KMS-11 (cell line): ENCODE measurements at regions not wholly inside any gene's neighbourhood (a gene's known extent, or its start where the extent isn't known, plus 50 kb on each side); places are given as distances from the start of the nearest gene placed in this dataset.

Experiments used
- H2AFZ ChIP-seq: fragments of 200-600 bp; sonication (generic); 2 replicates; pipeline ENCODE4 v1.6.1; 2016; ENCODE audit warnings: antibody characterized with exemption, mixed run types, low read depth
- H3K27ac ChIP-seq: fragments of 200-600 bp; sonication (generic); 2 replicates; pipeline ENCODE4 v1.6.1; 2016; ENCODE audit warnings: mild to moderate bottlenecking, mixed run types
- H3K27me3 ChIP-seq: fragments of 200-600 bp; sonication (generic); 2 replicates; pipeline ENCODE4 v1.6.1; 2017; ENCODE audit warnings: mild to moderate bottlenecking, low read depth, mixed run types, moderate library complexity; ENCODE audit not compliant: insufficient read depth
- H3K36me3 ChIP-seq: fragments of 200-600 bp; sonication (generic); 2 replicates; pipeline ENCODE4 v1.6.1; 2017; ENCODE audit warnings: mild to moderate bottlenecking, mixed run types; ENCODE audit not compliant: insufficient read depth
- H3K4me1 ChIP-seq: fragments of 200-600 bp; sonication (generic); 2 replicates; pipeline ENCODE4 v1.6.1; 2016; ENCODE audit warnings: mild to moderate bottlenecking, low read depth, mixed run types; ENCODE audit not compliant: poor library complexity, severe bottlenecking
- H3K4me2 ChIP-seq: fragments of 200-600 bp; sonication (generic); 2 replicates; pipeline ENCODE4 v1.7.0; 2016; ENCODE audit warnings: mild to moderate bottlenecking, mixed run types
- H3K4me3 ChIP-seq: fragments of 200-600 bp; sonication (generic); IDR thresholded peaks from 2 replicates; pipeline ENCODE4 v1.6.1; 2017; ENCODE audit warnings: low read depth, low read length, mixed read lengths; ENCODE audit not compliant: insufficient read depth
- H3K79me2 ChIP-seq: fragments of 200-600 bp; sonication (generic); 2 replicates; pipeline ENCODE4 v1.6.1; 2016; ENCODE audit warnings: low read depth, mixed run types; ENCODE audit not compliant: insufficient read depth
- H3K9ac ChIP-seq: fragments of 200-600 bp; sonication (generic); 2 replicates; pipeline ENCODE4 v1.6.1; 2016; ENCODE audit warnings: mild to moderate bottlenecking, mixed run types
- H4K20me1 ChIP-seq: fragments of 200-600 bp; sonication (generic); 2 replicates; pipeline ENCODE4 v1.6.1; 2016; ENCODE audit warnings: mild to moderate bottlenecking, mixed run types; ENCODE audit not compliant: insufficient read depth
- CTCF ChIP-seq: fragments of 200-600 bp; sonication (generic); conservative IDR thresholded peaks from 2 replicates; pipeline ENCODE4 v1.6.1; 2017; ENCODE audit warnings: low read depth, mild to moderate bottlenecking, antibody characterized with exemption, low read length, moderate library complexity, mixed read lengths

- TF ChIP-seq CTCF = no peak
- Histone ChIP-seq H3K36me3 (no peaks in the 10 kb centered on the region), H3K9ac (no peak overlapping the region), H3K4me3 (no peak overlapping the region), H3K4me1 (no peaks in the 10 kb centered on the region), H3K4me2 (no peak overlapping the region), H2AFZ (no peak overlapping the region), H3K27me3 (no peaks in the 10 kb centered on the region), H4K20me1 (no peaks in the 10 kb centered on the region), H3K27ac (no peak overlapping the region), H3K79me2 (no peaks in the 10 kb centered on the region)
Observed at GRCh38 chr4:187084701-187085100, 361.0 kb upstream of the FAT1 start.

GRCh38 chr4:187085339-187085738 lies 361.7 kb upstream of the FAT1 start:
- no peaks in the 10 kb centered on the region for H3K36me3 ChIP-seq
- no peak for TF ChIP-seq CTCF
- H3K4me3 ChIP-seq = no peak overlapping the region
- no peaks in the 10 kb centered on the region for H3K79me2 ChIP-seq
- no peak overlapping the region for H3K4me2 ChIP-seq
- no peaks in the 10 kb centered on the region for H4K20me1 ChIP-seq
- H3K4me1 ChIP-seq = no peaks in the 10 kb centered on the region
- no peak overlapping the region for H2AFZ ChIP-seq
- H3K9ac ChIP-seq = no peak overlapping the region
- H3K27ac ChIP-seq = no peak overlapping the region
- H3K27me3 ChIP-seq = no peaks in the 10 kb centered on the region

GRCh38 chr4:187086151-187086550 lies 362.5 kb upstream of the FAT1 start:
- H3K9ac ChIP-seq = no peak overlapping the region
- no peaks in the 10 kb centered on the region for H3K79me2 ChIP-seq
- H3K4me3 ChIP-seq = no peak overlapping the region
- no peaks in the 10 kb centered on the region for H4K20me1 ChIP-seq
- H3K27me3 ChIP-seq = no peaks in the 10 kb centered on the region
- no peak overlapping the region for H3K27ac ChIP-seq
- H2AFZ ChIP-seq = no peak overlapping the region
- no peaks in the 10 kb centered on the region for H3K36me3 ChIP-seq
- H3K4me1 ChIP-seq = no peaks in the 10 kb centered on the region
- H3K4me2 ChIP-seq = no peak overlapping the region
- TF ChIP-seq CTCF = no peak

- Histone ChIP-seq H3K9ac (no peak overlapping the region), H3K4me2 (no peak overlapping the region), H4K20me1 (no peaks in the 10 kb centered on the region), H3K4me1 (no peaks in the 10 kb centered on the region), H3K27ac (no peak overlapping the region), H2AFZ (no peak overlapping the region), H3K4me3 (no peak overlapping the region), H3K27me3 (no peaks in the 10 kb centered on the region), H3K36me3 (no peaks in the 10 kb centered on the region), H3K79me2 (no peaks in the 10 kb centered on the region)
- no peak for TF ChIP-seq CTCF
Observed at GRCh38 chr4:187088070-187088799, 364.6 kb upstream of the FAT1 start.
